ENCODE measurements at regions not wholly inside any gene's neighbourhood (a gene's known extent, or its start where the extent isn't known, plus 50 kb on each side); places are given as distances from the start of the nearest gene placed in this dataset.

- TF ChIP-seq CTCF (IDR thresholded peaks at IDR 0.05; ENCODE audit: control extremely low read depth in 1 of 3, insufficient read depth in 1 of 3, low read depth in 1 of 3, low read length in 3 of 3) = no peak
- TF ChIP-seq JUND (IDR thresholded peaks at IDR 0.05; ENCODE audit: low read length) = no peak
- no peak for TF ChIP-seq GABPA (IDR thresholded peaks at IDR 0.05; ENCODE audit: borderline replicate concordance, insufficient read depth, low read length)
- no peak for TF ChIP-seq POLR2AphosphoS5 (IDR thresholded peaks at IDR 0.05; ENCODE audit: low read depth, low read length)
- no peak for TF ChIP-seq MAFK (IDR thresholded peaks at IDR 0.05; ENCODE audit: low read depth, low read length)
- TF ChIP-seq EZH2 (IDR thresholded peaks at IDR 0.05; ENCODE audit: low read depth, low read length, severe bottlenecking) = no peak
- no peak for TF ChIP-seq RXRA (IDR thresholded peaks at IDR 0.05; ENCODE audit: insufficient read depth, low read depth, low read length)
- TF ChIP-seq SUZ12 (IDR thresholded peaks at IDR 0.05; ENCODE audit: low read length) = no peak
Measured at GRCh38 chr12:114764510-114764909, 80.5 kb upstream of the TBX3 start.

Measured in H1 (cell line).